ENCODE measurements at regions not wholly inside any gene's neighbourhood (a gene's known extent, or its start where the extent isn't known, plus 50 kb on each side); places are given as distances from the start of the nearest gene placed in this dataset.

- H3K9me3 Mint-ChIP-seq: peaks cover 7% of the 10 kb centered on the region
- no peaks in the 10 kb centered on the region for H3K27me3 Mint-ChIP-seq
- H3K4me1 Mint-ChIP-seq (ENCODE audit: unreplicated experiment): peaks cover 19% of the 10 kb centered on the region
- TF ChIP-seq, protein P1, sequence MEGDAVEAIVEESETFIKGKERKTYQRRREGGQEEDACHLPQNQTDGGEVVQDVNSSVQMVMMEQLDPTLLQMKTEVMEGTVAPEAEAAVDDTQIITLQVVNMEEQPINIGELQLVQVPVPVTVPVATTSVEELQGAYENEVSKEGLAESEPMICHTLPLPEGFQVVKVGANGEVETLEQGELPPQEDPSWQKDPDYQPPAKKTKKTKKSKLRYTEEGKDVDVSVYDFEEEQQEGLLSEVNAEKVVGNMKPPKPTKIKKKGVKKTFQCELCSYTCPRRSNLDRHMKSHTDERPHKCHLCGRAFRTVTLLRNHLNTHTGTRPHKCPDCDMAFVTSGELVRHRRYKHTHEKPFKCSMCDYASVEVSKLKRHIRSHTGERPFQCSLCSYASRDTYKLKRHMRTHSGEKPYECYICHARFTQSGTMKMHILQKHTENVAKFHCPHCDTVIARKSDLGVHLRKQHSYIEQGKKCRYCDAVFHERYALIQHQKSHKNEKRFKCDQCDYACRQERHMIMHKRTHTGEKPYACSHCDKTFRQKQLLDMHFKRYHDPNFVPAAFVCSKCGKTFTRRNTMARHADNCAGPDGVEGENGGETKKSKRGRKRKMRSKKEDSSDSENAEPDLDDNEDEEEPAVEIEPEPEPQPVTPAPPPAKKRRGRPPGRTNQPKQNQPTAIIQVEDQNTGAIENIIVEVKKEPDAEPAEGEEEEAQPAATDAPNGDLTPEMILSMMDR (conservative IDR thresholded peaks at IDR 0.05): no peak
- no peak overlapping the region for H3K27ac Mint-ChIP-seq
- H3K36me3 Mint-ChIP-seq: no peaks in the 10 kb centered on the region
- DNase-seq (ENCODE audit: extremely low spot score, unreplicated experiment): no peak
- H3K4me3 Mint-ChIP-seq: no peak overlapping the region
Observed at GRCh38 chr7:47031786-47032535, 550.0 kb downstream of the TNS3 start.

- no peak overlapping the region for H3K4me3 Mint-ChIP-seq
- H3K27me3 Mint-ChIP-seq: no peaks in the 10 kb centered on the region
- H3K27ac Mint-ChIP-seq: no peak overlapping the region
- DNase-seq (ENCODE audit: extremely low spot score, unreplicated experiment): no peak
- peaks cover under 1% of the 10 kb centered on the region for H3K4me1 Mint-ChIP-seq (ENCODE audit: unreplicated experiment)
- H3K9me3 Mint-ChIP-seq: peaks cover 5% of the 10 kb centered on the region
- TF ChIP-seq, protein P1 (conservative IDR thresholded peaks at IDR 0.05): no peak
- no peaks in the 10 kb centered on the region for H3K36me3 Mint-ChIP-seq
Observed at GRCh38 chr7:47028284-47028683, 553.6 kb downstream of the TNS3 start.

- no peak for DNase-seq (ENCODE audit: extremely low spot score, unreplicated experiment)
- Mint-ChIP-seq H3K27ac (no peak overlapping the region), H3K4me1 (ENCODE audit: unreplicated experiment) (no peaks in the 10 kb centered on the region), H3K27me3 (no peaks in the 10 kb centered on the region), H3K9me3 (peaks cover 5% of the 10 kb centered on the region), H3K4me3 (no peak overlapping the region), H3K36me3 (no peaks in the 10 kb centered on the region)
- TF ChIP-seq, protein P1 (conservative IDR thresholded peaks at IDR 0.05): no peak
Observed at GRCh38 chr7:47027695-47028240, 554.1 kb downstream of the TNS3 start.

- TF ChIP-seq, protein P1 (conservative IDR thresholded peaks at IDR 0.05): no peak
- H3K27ac Mint-ChIP-seq: no peak overlapping the region
- no peak for DNase-seq (ENCODE audit: extremely low spot score, unreplicated experiment)
- H3K4me1 Mint-ChIP-seq (ENCODE audit: unreplicated experiment): no peaks in the 10 kb centered on the region
- no peaks in the 10 kb centered on the region for H3K36me3 Mint-ChIP-seq
- H3K27me3 Mint-ChIP-seq: no peaks in the 10 kb centered on the region
- H3K4me3 Mint-ChIP-seq: no peak overlapping the region
- H3K9me3 Mint-ChIP-seq: peaks cover 5% of the 10 kb centered on the region
Observed at GRCh38 chr7:47026780-47027361, 555.0 kb downstream of the TNS3 start.

DNA sequence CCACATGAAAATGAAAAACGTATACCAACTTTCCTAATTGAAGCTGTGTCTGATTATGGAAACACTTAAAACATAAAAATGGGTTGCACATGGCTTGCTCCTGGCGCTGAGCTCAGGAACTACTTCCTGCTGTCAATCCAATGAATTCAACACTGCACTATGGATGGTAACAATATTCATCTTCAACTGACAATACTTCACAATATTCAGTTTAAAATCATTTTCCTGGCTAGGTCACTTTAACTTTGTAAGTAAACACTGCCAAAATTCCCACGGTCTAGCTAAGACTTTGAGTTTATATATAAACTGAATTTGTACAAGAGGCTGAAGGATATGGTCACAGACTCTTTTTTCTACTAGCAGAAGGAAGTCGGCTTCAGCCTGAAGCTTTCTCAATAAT, 556.9 kb downstream of the TNS3 start:
- Mint-ChIP-seq H3K27me3 (no peaks in the 10 kb centered on the region), H3K9me3 (peaks cover 5% of the 10 kb centered on the region), H3K4me1 (ENCODE audit: unreplicated experiment) (no peaks in the 10 kb centered on the region), H3K36me3 (no peaks in the 10 kb centered on the region), H3K4me3 (no peak overlapping the region), H3K27ac (no peak overlapping the region)
- no peak for DNase-seq (ENCODE audit: extremely low spot score, unreplicated experiment)
- TF ChIP-seq, protein P1 (conservative IDR thresholded peaks at IDR 0.05): no peak
